EL (cell line): ENCODE measurements at regions not wholly inside any gene's neighbourhood (a gene's known extent, or its start where the extent isn't known, plus 50 kb on each side); places are given as distances from the start of the nearest gene placed in this dataset.

Experiments used
- DNase-seq: peaks from one replicate; pipeline ENCODE4 v3.0.0-alpha.2; 2016

GRCh38 chr10:78630944-78631838, 437.6 kb upstream of the ZMIZ1 start:
- no peak for DNase-seq

- peak; percentile 3 for DNase-seq
Observed at GRCh38 chr10:78634389-78634815, 434.4 kb upstream of the ZMIZ1 start.

- DNase-seq: no peak
Observed at GRCh38 chr10:78634835-78635234, 433.9 kb upstream of the ZMIZ1 start.

- no peak for DNase-seq
Observed at GRCh38 chr10:78639629-78640028, 429.1 kb upstream of the ZMIZ1 start.

- DNase-seq: no peak
Observed at GRCh38 chr10:78640796-78641636, 427.8 kb upstream of the ZMIZ1 start.

GRCh38 chr10:78641693-78642092, 427.1 kb upstream of the ZMIZ1 start:
- DNase-seq: no peak

- no peak for DNase-seq
Observed at GRCh38 chr10:78642269-78642816, 426.4 kb upstream of the ZMIZ1 start.

GRCh38 chr10:78643513-78643912, 425.3 kb upstream of the ZMIZ1 start:
- no peak for DNase-seq

- no peak for DNase-seq
Observed at GRCh38 chr10:78644550-78644949, 424.2 kb upstream of the ZMIZ1 start.

GRCh38 chr10:78645169-78645686, 423.5 kb upstream of the ZMIZ1 start:
- DNase-seq: no peak

- no peak for DNase-seq
Observed at GRCh38 chr10:78645975-78646374, 422.8 kb upstream of the ZMIZ1 start.

GRCh38 chr10:78648256-78648860, 420.4 kb upstream of the ZMIZ1 start:
- peak; percentile 24 for DNase-seq

GRCh38 chr10:78649429-78649828, 419.3 kb upstream of the ZMIZ1 start:
- no peak for DNase-seq

GRCh38 chr10:78650122-78650521, 418.6 kb upstream of the ZMIZ1 start:
- DNase-seq: no peak

GRCh38 chr10:78651287-78651686, 417.5 kb upstream of the ZMIZ1 start:
- no peak for DNase-seq

GRCh38 chr10:78653555-78653954, 415.2 kb upstream of the ZMIZ1 start:
- DNase-seq: no peak

GRCh38 chr10:78654047-78654590, 414.6 kb upstream of the ZMIZ1 start:
- DNase-seq: no peak

- no peak for DNase-seq
Observed at GRCh38 chr10:78655979-78656378, 412.8 kb upstream of the ZMIZ1 start.

- DNase-seq: no peak
Observed at GRCh38 chr10:78656417-78657162, 412.2 kb upstream of the ZMIZ1 start.

GRCh38 chr10:78657163-78657861, 411.5 kb upstream of the ZMIZ1 start:
- peak; percentile 59 for DNase-seq

GRCh38 chr10:78657862-78658165, 411.0 kb upstream of the ZMIZ1 start:
- no peak for DNase-seq
